ENCODE measurements at regions not wholly inside any gene's neighbourhood (a gene's known extent, or its start where the extent isn't known, plus 50 kb on each side); places are given as distances from the start of the nearest gene placed in this dataset.
"Not testable (repeated sequence)": the region's sequence is repeated elsewhere in the genome, so short reads cannot be mapped to it uniquely, and the experiment has no call there.

GRCh38 chr2:132268284-132268976 is 106.7 kb upstream of the ANKRD30BL start:
- H4K20me1 ChIP-seq (ENCODE audit: control insufficient read depth, insufficient read depth); H3K9ac ChIP-seq (ENCODE audit: control insufficient read depth, insufficient read depth, low read length); FAIRE-seq; BruUV-seq (replicated peaks); SMC1A ChIA-PET (ENCODE audit: uncharacterized antibody, unreplicated experiment); H3K79me2 ChIP-seq (ENCODE audit: control insufficient read depth, insufficient read depth, low read length); H3K27ac ChIP-seq (ENCODE audit: control insufficient read depth, insufficient read depth); POLR2A ChIA-PET; H3K9me3 ChIP-seq (replicated peaks; ENCODE audit: control insufficient read depth, insufficient read depth, low read length); H3K27me3 ChIP-seq (replicated peaks in 1 of 2; ENCODE audit: control insufficient read depth in 2 of 2, insufficient read depth in 2 of 2, low read length in 1 of 2); H3K4me2 ChIP-seq (ENCODE audit: control insufficient read depth, insufficient read depth); H2AFZ ChIP-seq (ENCODE audit: control insufficient read depth, low read depth, low read length); H3K4me3 ChIP-seq; H3K36me3 ChIP-seq (ENCODE audit: control insufficient read depth in 2 of 2, insufficient read depth in 2 of 2, low read length in 1 of 2); DNase-seq (ENCODE audit: low read depth, low spot score); H3K4me1 ChIP-seq (ENCODE audit: control insufficient read depth, insufficient read depth, low read length): not testable (repeated sequence)
- intact Hi-C loops (cut with micrococcal nuclease; ENCODE audit: unreplicated experiment) (loop anchor here (2.0 to 5.0 kb wide), 2 partner anchors 278 to 904 kb away; no protein-coding TSS in a partner anchor), in situ Hi-C loops (cut with MboI) (loop anchor here (25.0 kb wide), 1 partner anchor 894 kb away; no protein-coding TSS in a partner anchor)
- CTCF ChIA-PET, result interaction anchor here (0.6 to 1.5 kb wide), 6 partner anchors 300 to 1575 kb away, joined by 3 to 4 read pairs (median 3); no protein-coding TSS in a partner anchor
- ATAC-seq, result peak; percentile 81
- RAD21 ChIA-PET (ENCODE audit: unreplicated experiment), result interaction anchor here (0.6 to 0.8 kb wide), 3 partner anchors 408 to 795 kb away, joined by 3 to 4 read pairs (median 3); no protein-coding TSS in a partner anchor
- 33% methylated on average over 16 of the region's 20 CpGs for WGBS (ENCODE audit: insufficient coverage, insufficient replicate concordance, low lambda C conversion rate, missing lambda C conversion rate)
- peak; percentile 7 for TF ChIP-seq RELA (IDR thresholded peaks at IDR 0.05; ENCODE audit: borderline replicate concordance, partially characterized antibody)
- peak; percentile 45; the same call in 1 of the 2 replicates for TF ChIP-seq RAD21 (IDR thresholded peaks at IDR 0.05; ENCODE audit: insufficient read depth, low read depth, low read length)
- TF ChIP-seq CTCF (IDR thresholded peaks at IDR 0.05 in 2 of 3, conservative IDR thresholded peaks at IDR 0.05 in 1 of 3; ENCODE audit: control insufficient read depth in 2 of 3, extremely low read depth in 1 of 3, insufficient read depth in 1 of 3, low read depth in 3 of 3, low read length in 3 of 3), result peak; percentile 31 to 55 (median 40)
- peak; percentile 49 for TF ChIP-seq PKNOX1 (IDR thresholded peaks at IDR 0.05)
- peak; percentile 81; the same call in 1 of the 2 replicates for TF ChIP-seq BMI1 (IDR thresholded peaks at IDR 0.05; ENCODE audit: borderline replicate concordance)
- 0 out of 2 replicates have a peak, but pooled peaks have one; percentile 10 for TF ChIP-seq NBN (IDR thresholded peaks at IDR 0.05)

Measured in GM12878 (cell line).